ENCODE measurements at regions not wholly inside any gene's neighbourhood (a gene's known extent, or its start where the extent isn't known, plus 50 kb on each side); places are given as distances from the start of the nearest gene placed in this dataset.

DNA sequence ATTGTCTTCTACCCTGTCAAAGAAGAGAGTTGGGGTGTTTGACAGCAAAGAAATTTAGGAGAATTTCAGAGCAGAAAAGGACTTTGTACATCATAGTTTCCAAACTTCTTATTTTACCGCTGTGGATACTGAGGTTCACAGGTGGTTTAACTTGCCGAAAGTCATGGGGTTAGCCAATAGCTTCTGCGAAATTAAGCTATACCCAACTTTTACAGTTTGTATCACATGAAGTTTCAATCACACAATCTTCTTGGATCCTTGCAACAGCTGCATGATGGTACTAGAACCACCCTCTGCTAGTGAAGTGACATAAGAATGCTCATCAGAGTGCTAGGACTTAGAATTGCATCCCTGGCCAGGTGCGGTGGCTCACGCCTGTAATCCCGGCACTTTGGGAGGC lies 345.5 kb downstream of the CD83 start:
- TF ChIP-seq, protein P1, sequence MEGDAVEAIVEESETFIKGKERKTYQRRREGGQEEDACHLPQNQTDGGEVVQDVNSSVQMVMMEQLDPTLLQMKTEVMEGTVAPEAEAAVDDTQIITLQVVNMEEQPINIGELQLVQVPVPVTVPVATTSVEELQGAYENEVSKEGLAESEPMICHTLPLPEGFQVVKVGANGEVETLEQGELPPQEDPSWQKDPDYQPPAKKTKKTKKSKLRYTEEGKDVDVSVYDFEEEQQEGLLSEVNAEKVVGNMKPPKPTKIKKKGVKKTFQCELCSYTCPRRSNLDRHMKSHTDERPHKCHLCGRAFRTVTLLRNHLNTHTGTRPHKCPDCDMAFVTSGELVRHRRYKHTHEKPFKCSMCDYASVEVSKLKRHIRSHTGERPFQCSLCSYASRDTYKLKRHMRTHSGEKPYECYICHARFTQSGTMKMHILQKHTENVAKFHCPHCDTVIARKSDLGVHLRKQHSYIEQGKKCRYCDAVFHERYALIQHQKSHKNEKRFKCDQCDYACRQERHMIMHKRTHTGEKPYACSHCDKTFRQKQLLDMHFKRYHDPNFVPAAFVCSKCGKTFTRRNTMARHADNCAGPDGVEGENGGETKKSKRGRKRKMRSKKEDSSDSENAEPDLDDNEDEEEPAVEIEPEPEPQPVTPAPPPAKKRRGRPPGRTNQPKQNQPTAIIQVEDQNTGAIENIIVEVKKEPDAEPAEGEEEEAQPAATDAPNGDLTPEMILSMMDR (IDR thresholded peaks at IDR 0.05) = no peak
- no peak for TF ChIP-seq POLR2A (IDR thresholded peaks at IDR 0.05)
